ENCODE measurements at regions not wholly inside any gene's neighbourhood (a gene's known extent, or its start where the extent isn't known, plus 50 kb on each side); places are given as distances from the start of the nearest gene placed in this dataset.
A peak's percentile ranks its signal among the peaks of the same experiment; 100 is the strongest.

- H3K79me2 ChIP-seq (ENCODE audit: insufficient read depth) = no peaks in the 10 kb centered on the region
- no peak for TF ChIP-seq EZH2phosphoT487 (IDR thresholded peaks at IDR 0.05; ENCODE audit: insufficient read depth, low read depth)
- no peaks in the 10 kb centered on the region for H3K9me2 ChIP-seq (ENCODE audit: insufficient read depth)
- H3K4me1 ChIP-seq (ENCODE audit: insufficient read depth) = no peaks in the 10 kb centered on the region
- no peaks in the 10 kb centered on the region for H3K9me3 ChIP-seq (ENCODE audit: low read depth)
- no peak overlapping the region for H3K4me3 ChIP-seq
- H3F3A ChIP-seq (ENCODE audit: insufficient read depth) = no peaks in the 10 kb centered on the region
- DNase-seq = no peak
- no peak overlapping the region for H2AFZ ChIP-seq
- no peaks in the 10 kb centered on the region for H3K36me3 ChIP-seq (ENCODE audit: low read depth)
- no peak overlapping the region for H3K9ac ChIP-seq
- no peaks in the 10 kb centered on the region for H3K27me3 ChIP-seq (replicated peaks; ENCODE audit: insufficient read depth)
- H3K4me2 ChIP-seq (ENCODE audit: unreplicated experiment) = no peak overlapping the region
- in situ Hi-C loops (cut with MboI) = no loop called here
- H3K27ac ChIP-seq = no peak overlapping the region
- 84 to 88% methylated on average over 4 of the region's 4 CpGs for WGBS, 2 experiments (ENCODE audit: low coverage in 1 of 2, low lambda C conversion rate in 2 of 2, missing lambda C conversion rate in 2 of 2)
- H4K20me1 ChIP-seq (ENCODE audit: insufficient read depth) = no peaks in the 10 kb centered on the region
Measured at GRCh38 chr5:21686706-21687105, 1166.4 kb downstream of the CDH12 start.

- Histone ChIP-seq H3K9me2 (ENCODE audit: insufficient read depth) (no peaks in the 10 kb centered on the region), H3K4me2 (ENCODE audit: unreplicated experiment) (no peak overlapping the region), H3F3A (ENCODE audit: insufficient read depth) (peaks cover 3% of the 10 kb centered on the region), H3K27ac (no peak overlapping the region), H3K4me3 (no peak overlapping the region), H4K20me1 (ENCODE audit: insufficient read depth) (no peaks in the 10 kb centered on the region), H3K36me3 (ENCODE audit: low read depth) (no peaks in the 10 kb centered on the region), H3K4me1 (ENCODE audit: insufficient read depth) (0 out of 2 replicates have a peak, but pooled peaks cover 3% of the 10 kb centered on the region), H3K27me3 (replicated peaks; ENCODE audit: insufficient read depth) (no peaks in the 10 kb centered on the region), H3K79me2 (ENCODE audit: insufficient read depth) (no peaks in the 10 kb centered on the region), H3K9me3 (ENCODE audit: low read depth) (no peaks in the 10 kb centered on the region), H3K9ac (no peak overlapping the region), H2AFZ (no peak overlapping the region)
- 80 to 91% methylated on average over 4 of the region's 4 CpGs for WGBS, 2 experiments (ENCODE audit: low coverage in 1 of 2, low lambda C conversion rate in 2 of 2, missing lambda C conversion rate in 2 of 2)
- in situ Hi-C loops (cut with MboI) = no loop called here
- TF ChIP-seq EZH2phosphoT487 (IDR thresholded peaks at IDR 0.05; ENCODE audit: insufficient read depth, low read depth) = no peak
- no peak for TF ChIP-seq EZH2 (IDR thresholded peaks at IDR 0.05; ENCODE audit: insufficient read depth, poor library complexity, severe bottlenecking)
- peak; percentile 46 for DNase-seq
Measured at GRCh38 chr5:21685522-21685921, 1167.6 kb downstream of the CDH12 start.

- Histone ChIP-seq H3K27me3 (replicated peaks; ENCODE audit: insufficient read depth) (no peaks in the 10 kb centered on the region), H3K27ac (no peak overlapping the region), H3K9me2 (ENCODE audit: insufficient read depth) (no peaks in the 10 kb centered on the region), H4K20me1 (ENCODE audit: insufficient read depth) (no peaks in the 10 kb centered on the region), H3K4me3 (no peak overlapping the region), H3F3A (ENCODE audit: insufficient read depth) (peaks cover 6% of the 10 kb centered on the region), H3K9ac (no peak overlapping the region), H2AFZ (no peak overlapping the region), H3K36me3 (ENCODE audit: low read depth) (no peaks in the 10 kb centered on the region), H3K4me2 (ENCODE audit: unreplicated experiment) (no peak overlapping the region), H3K9me3 (ENCODE audit: low read depth) (no peaks in the 10 kb centered on the region), H3K79me2 (ENCODE audit: insufficient read depth) (no peaks in the 10 kb centered on the region), H3K4me1 (ENCODE audit: insufficient read depth) (peaks cover 8% of the 10 kb centered on the region)
- WGBS, 2 experiments (ENCODE audit: low coverage in 1 of 2, low lambda C conversion rate in 2 of 2, missing lambda C conversion rate in 2 of 2) = 0 to 13% methylated on average over 1 of the region's 1 CpG
- DNase-seq = no peak
- TF ChIP-seq EZH2phosphoT487 (IDR thresholded peaks at IDR 0.05; ENCODE audit: insufficient read depth, low read depth) (no peak), EZH2 (IDR thresholded peaks at IDR 0.05; ENCODE audit: insufficient read depth, poor library complexity, severe bottlenecking) (no peak)
- in situ Hi-C loops (cut with MboI) = no loop called here
Measured at GRCh38 chr5:21684992-21685391, 1168.2 kb downstream of the CDH12 start.

GRCh38 chr5:21681911-21682310, 1171.2 kb downstream of the CDH12 start:
- in situ Hi-C loops (cut with MboI) = no loop called here
- Histone ChIP-seq H2AFZ (no peak overlapping the region), H3K9ac (no peak overlapping the region), H3K27ac (no peak overlapping the region), H3K4me3 (no peak overlapping the region), H3F3A (ENCODE audit: insufficient read depth) (peaks cover 6% of the 10 kb centered on the region), H3K79me2 (ENCODE audit: insufficient read depth) (no peaks in the 10 kb centered on the region), H3K27me3 (replicated peaks; ENCODE audit: insufficient read depth) (no peaks in the 10 kb centered on the region), H4K20me1 (ENCODE audit: insufficient read depth) (no peaks in the 10 kb centered on the region), H3K4me1 (ENCODE audit: insufficient read depth) (peaks cover 11% of the 10 kb centered on the region), H3K4me2 (ENCODE audit: unreplicated experiment) (no peak overlapping the region), H3K36me3 (ENCODE audit: low read depth) (no peaks in the 10 kb centered on the region), H3K9me2 (ENCODE audit: insufficient read depth) (no peaks in the 10 kb centered on the region), H3K9me3 (ENCODE audit: low read depth) (no peaks in the 10 kb centered on the region)
- 16 to 29% methylated on average over 2 of the region's 2 CpGs for WGBS, 2 experiments (ENCODE audit: low coverage in 1 of 2, low lambda C conversion rate in 2 of 2, missing lambda C conversion rate in 2 of 2)
- TF ChIP-seq EZH2phosphoT487 (IDR thresholded peaks at IDR 0.05; ENCODE audit: insufficient read depth, low read depth) = no peak
- TF ChIP-seq EZH2 (IDR thresholded peaks at IDR 0.05; ENCODE audit: insufficient read depth, poor library complexity, severe bottlenecking) = no peak
- DNase-seq = no peak

GRCh38 chr5:21680641-21681040, 1172.5 kb downstream of the CDH12 start:
- Histone ChIP-seq H4K20me1 (ENCODE audit: insufficient read depth) (no peaks in the 10 kb centered on the region), H2AFZ (no peak overlapping the region), H3K9ac (no peak overlapping the region), H3K27me3 (replicated peaks; ENCODE audit: insufficient read depth) (no peaks in the 10 kb centered on the region), H3K4me2 (ENCODE audit: unreplicated experiment) (no peak overlapping the region), H3K36me3 (ENCODE audit: low read depth) (no peaks in the 10 kb centered on the region), H3K9me3 (ENCODE audit: low read depth) (no peaks in the 10 kb centered on the region), H3K4me1 (ENCODE audit: insufficient read depth) (peaks cover 11% of the 10 kb centered on the region), H3K4me3 (no peak overlapping the region), H3K9me2 (ENCODE audit: insufficient read depth) (no peaks in the 10 kb centered on the region), H3K27ac (no peak overlapping the region), H3K79me2 (ENCODE audit: insufficient read depth) (no peaks in the 10 kb centered on the region), H3F3A (ENCODE audit: insufficient read depth) (peaks cover 6% of the 10 kb centered on the region)
- in situ Hi-C loops (cut with MboI) = no loop called here
- 57 to 65% methylated on average over 2 of the region's 2 CpGs for WGBS, 2 experiments (ENCODE audit: low coverage in 1 of 2, low lambda C conversion rate in 2 of 2, missing lambda C conversion rate in 2 of 2)
- TF ChIP-seq EZH2 (IDR thresholded peaks at IDR 0.05; ENCODE audit: insufficient read depth, poor library complexity, severe bottlenecking) = no peak
- TF ChIP-seq EZH2phosphoT487 (IDR thresholded peaks at IDR 0.05; ENCODE audit: insufficient read depth, low read depth) = no peak
- peak; percentile 40 for DNase-seq
